ENCODE measurements at regions not wholly inside any gene's neighbourhood (a gene's known extent, or its start where the extent isn't known, plus 50 kb on each side); places are given as distances from the start of the nearest gene placed in this dataset.
"Not testable (repeated sequence)": the region's sequence is repeated elsewhere in the genome, so short reads cannot be mapped to it uniquely, and the experiment has no call there.

GRCh38 chrY:7359520-7359919 is 448.0 kb upstream of the AMELY start:
- DNase-seq (no peak), ATAC-seq (ENCODE audit: insufficient read depth, low read depth) (no peak)
- no peaks in the 10 kb centered on the region for H3K9me3 ChIP-seq (ENCODE audit: insufficient read depth, low read length, severe bottlenecking)
- no peak overlapping the region for H3K4me2 ChIP-seq (ENCODE audit: insufficient read depth, low read length)
- no peaks in the 10 kb centered on the region for H4K20me1 ChIP-seq (ENCODE audit: insufficient read depth, low read length)
- no peak overlapping the region for H3K4me3 ChIP-seq (ENCODE audit: low read depth in 1 of 2, low read length in 2 of 2)
- no peaks in the 10 kb centered on the region for H3K27me3 ChIP-seq (ENCODE audit: insufficient read depth, low read length, poor library complexity)
- peaks cover 57% of the 10 kb centered on the region for H3K36me3 ChIP-seq (ENCODE audit: insufficient read depth, low read length)
- H3K4me1 ChIP-seq (ENCODE audit: insufficient read depth, low read length): no peaks in the 10 kb centered on the region
- H3K9ac ChIP-seq (ENCODE audit: low read depth, low read length): no peak overlapping the region
- H2AFZ ChIP-seq (ENCODE audit: low read depth, low read length): no peak overlapping the region
- H3K79me2 ChIP-seq (ENCODE audit: insufficient read depth, low read length): no peaks in the 10 kb centered on the region
- no peak overlapping the region for H3K27ac ChIP-seq (ENCODE audit: low read length)
- TF ChIP-seq, protein P1, sequence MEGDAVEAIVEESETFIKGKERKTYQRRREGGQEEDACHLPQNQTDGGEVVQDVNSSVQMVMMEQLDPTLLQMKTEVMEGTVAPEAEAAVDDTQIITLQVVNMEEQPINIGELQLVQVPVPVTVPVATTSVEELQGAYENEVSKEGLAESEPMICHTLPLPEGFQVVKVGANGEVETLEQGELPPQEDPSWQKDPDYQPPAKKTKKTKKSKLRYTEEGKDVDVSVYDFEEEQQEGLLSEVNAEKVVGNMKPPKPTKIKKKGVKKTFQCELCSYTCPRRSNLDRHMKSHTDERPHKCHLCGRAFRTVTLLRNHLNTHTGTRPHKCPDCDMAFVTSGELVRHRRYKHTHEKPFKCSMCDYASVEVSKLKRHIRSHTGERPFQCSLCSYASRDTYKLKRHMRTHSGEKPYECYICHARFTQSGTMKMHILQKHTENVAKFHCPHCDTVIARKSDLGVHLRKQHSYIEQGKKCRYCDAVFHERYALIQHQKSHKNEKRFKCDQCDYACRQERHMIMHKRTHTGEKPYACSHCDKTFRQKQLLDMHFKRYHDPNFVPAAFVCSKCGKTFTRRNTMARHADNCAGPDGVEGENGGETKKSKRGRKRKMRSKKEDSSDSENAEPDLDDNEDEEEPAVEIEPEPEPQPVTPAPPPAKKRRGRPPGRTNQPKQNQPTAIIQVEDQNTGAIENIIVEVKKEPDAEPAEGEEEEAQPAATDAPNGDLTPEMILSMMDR (IDR thresholded peaks at IDR 0.05; ENCODE audit: borderline replicate concordance, extremely low read depth, low read length, poor library complexity, severe bottlenecking): no peak

DNA sequence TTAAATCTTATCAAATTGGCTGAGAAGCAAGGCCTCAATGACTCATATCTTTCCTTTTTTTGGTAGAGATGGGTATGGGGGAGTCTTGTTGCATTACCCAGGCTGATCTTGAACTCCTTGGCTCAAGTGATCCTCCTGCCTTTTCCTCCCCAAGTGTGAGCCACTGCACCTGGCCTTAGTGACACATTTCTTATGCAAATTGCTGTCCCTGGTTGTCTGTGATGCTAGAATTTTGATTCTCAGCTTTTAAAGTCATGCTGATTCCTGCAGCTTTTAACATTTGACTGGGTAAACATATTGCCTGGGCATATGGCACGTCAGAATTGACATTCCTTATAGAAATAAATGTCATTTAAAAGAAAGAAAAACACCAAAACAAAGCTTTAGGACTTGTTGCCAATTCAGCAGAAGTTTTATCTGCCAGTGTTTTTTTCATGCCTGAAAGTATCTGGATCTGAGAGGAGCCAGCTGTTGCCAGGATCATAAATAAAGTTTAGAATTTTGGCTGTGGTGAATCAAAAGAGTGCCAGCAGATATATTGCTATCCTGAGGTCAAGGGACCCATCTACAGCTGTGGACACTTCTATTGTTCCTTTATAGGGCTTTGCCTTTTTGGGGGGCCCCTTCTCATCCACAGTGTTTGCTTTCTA is 446.7 kb upstream of the AMELY start:
- Histone ChIP-seq H3K4me3 (ENCODE audit: low read depth in 1 of 2, low read length in 2 of 2) (no peak overlapping the region), H3K79me2 (ENCODE audit: insufficient read depth, low read length) (no peaks in the 10 kb centered on the region), H4K20me1 (ENCODE audit: insufficient read depth, low read length) (no peaks in the 10 kb centered on the region), H3K9ac (ENCODE audit: low read depth, low read length) (no peak overlapping the region), H3K9me3 (ENCODE audit: insufficient read depth, low read length, severe bottlenecking) (no peaks in the 10 kb centered on the region), H3K36me3 (ENCODE audit: insufficient read depth, low read length) (peaks cover 51% of the 10 kb centered on the region), H3K4me2 (ENCODE audit: insufficient read depth, low read length) (no peak overlapping the region), H2AFZ (ENCODE audit: low read depth, low read length) (no peak overlapping the region), H3K27me3 (ENCODE audit: insufficient read depth, low read length, poor library complexity) (no peaks in the 10 kb centered on the region), H3K27ac (ENCODE audit: low read length) (no peak overlapping the region), H3K4me1 (ENCODE audit: insufficient read depth, low read length) (no peaks in the 10 kb centered on the region)
- DNase-seq (no peak), ATAC-seq (ENCODE audit: insufficient read depth, low read depth) (no peak)
- TF ChIP-seq, protein P1 (IDR thresholded peaks at IDR 0.05; ENCODE audit: borderline replicate concordance, extremely low read depth, low read length, poor library complexity, severe bottlenecking): no peak
- no peak for TF ChIP-seq EZH2 (IDR thresholded peaks at IDR 0.05; ENCODE audit: borderline replicate concordance, low read depth, low read length, severe bottlenecking)

DNA sequence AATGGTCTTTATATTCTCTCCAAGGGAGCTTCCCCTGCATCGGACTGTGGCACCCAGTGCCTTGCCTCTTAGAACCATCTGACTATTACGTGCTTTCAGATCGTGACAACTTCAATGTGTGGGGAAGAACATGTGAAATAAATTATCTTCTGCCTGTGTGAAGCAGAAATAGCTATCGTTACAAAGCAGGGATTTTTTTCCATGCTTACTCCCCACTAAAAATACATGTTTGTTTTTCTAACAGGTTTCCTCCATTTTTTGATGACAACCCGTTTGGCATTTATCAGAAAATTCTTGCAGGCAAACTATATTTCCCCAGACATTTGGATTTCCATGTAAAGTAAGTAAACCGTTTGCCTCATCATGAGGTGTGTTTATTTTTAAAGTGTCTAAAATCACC is 444.3 kb upstream of the AMELY start:
- H2AFZ ChIP-seq (ENCODE audit: low read depth, low read length); ATAC-seq (ENCODE audit: insufficient read depth, low read depth); H4K20me1 ChIP-seq (ENCODE audit: insufficient read depth, low read length); H3K4me1 ChIP-seq (ENCODE audit: insufficient read depth, low read length); H3K4me3 ChIP-seq (ENCODE audit: low read depth in 1 of 2, low read length in 2 of 2); H3K27ac ChIP-seq (ENCODE audit: low read length); H3K27me3 ChIP-seq (ENCODE audit: insufficient read depth, low read length, poor library complexity); DNase-seq; H3K79me2 ChIP-seq (ENCODE audit: insufficient read depth, low read length); H3K4me2 ChIP-seq (ENCODE audit: insufficient read depth, low read length); H3K9me3 ChIP-seq (ENCODE audit: insufficient read depth, low read length, severe bottlenecking); H3K9ac ChIP-seq (ENCODE audit: low read depth, low read length): not testable (repeated sequence)
- peaks cover 51% of the 10 kb centered on the region for H3K36me3 ChIP-seq (ENCODE audit: insufficient read depth, low read length)

- Histone ChIP-seq H3K27ac (ENCODE audit: low read length) (no peak overlapping the region; the same call in 1 of the 2 replicates), H3K4me1 (ENCODE audit: insufficient read depth, low read length) (0 out of 2 replicates have a peak, but pooled peaks cover 2% of the 10 kb centered on the region), H3K4me2 (ENCODE audit: insufficient read depth, low read length) (no peak overlapping the region), H3K79me2 (ENCODE audit: insufficient read depth, low read length) (no peaks in the 10 kb centered on the region), H3K9me3 (ENCODE audit: insufficient read depth, low read length, severe bottlenecking) (no peaks in the 10 kb centered on the region), H3K4me3 (ENCODE audit: low read depth in 1 of 2, low read length in 2 of 2) (no peak overlapping the region), H4K20me1 (ENCODE audit: insufficient read depth, low read length) (no peaks in the 10 kb centered on the region), H3K36me3 (ENCODE audit: insufficient read depth, low read length) (peaks cover 18% of the 10 kb centered on the region), H3K9ac (ENCODE audit: low read depth, low read length) (no peak overlapping the region), H2AFZ (ENCODE audit: low read depth, low read length) (no peak overlapping the region), H3K27me3 (ENCODE audit: insufficient read depth, low read length, poor library complexity) (no peaks in the 10 kb centered on the region)
- TF ChIP-seq EZH2 (IDR thresholded peaks at IDR 0.05; ENCODE audit: borderline replicate concordance, low read depth, low read length, severe bottlenecking): no peak
- TF ChIP-seq, protein P1 (IDR thresholded peaks at IDR 0.05; ENCODE audit: borderline replicate concordance, extremely low read depth, low read length, poor library complexity, severe bottlenecking): peak; percentile 72
- ATAC-seq (ENCODE audit: insufficient read depth, low read depth): peak; percentile 73; the same call in 2 of the 3 replicates
- peak; percentile 42 for DNase-seq
Observed at GRCh38 chrY:7344661-7345060, 433.1 kb upstream of the AMELY start.
